GM23248 (cell line): ENCODE measurements at regions not wholly inside any gene's neighbourhood (a gene's known extent, or its start where the extent isn't known, plus 50 kb on each side); places are given as distances from the start of the nearest gene placed in this dataset.

ENCODE experiments used
- DNase-seq: peaks from one replicate; pipeline ENCODE4 v3.0.0-alpha.2; 2015
- H2AFZ ChIP-seq: fragments of 200-600 bp; sonication (generic); 2 replicates; pipeline ENCODE4 v1.6.1; 2016; ENCODE audit warnings: antibody characterized with exemption
- H3F3A ChIP-seq: fragments of 200-600 bp; sonication (generic); 2 replicates; pipeline ENCODE4 v1.6.1; 2016; ENCODE audit warnings: mild to moderate bottlenecking, antibody characterized with exemption, mixed run types; ENCODE audit not compliant: insufficient read depth
- H3K27ac ChIP-seq: fragments of 200-600 bp; sonication (generic); 2 replicates; pipeline ENCODE4 v1.5.1; 2016; ENCODE audit warnings: mild to moderate bottlenecking
- H3K27me3 ChIP-seq: fragments of 200-600 bp; sonication (generic); replicated peaks from 2 replicates; pipeline ENCODE4 v1.6.1; 2016; ENCODE audit warnings: mild to moderate bottlenecking; ENCODE audit not compliant: insufficient read depth
- H3K36me3 ChIP-seq: fragments of 200-600 bp; sonication (generic); 2 replicates; pipeline ENCODE4 v1.6.1; 2016; ENCODE audit warnings: low read depth, mild to moderate bottlenecking
- H3K4me1 ChIP-seq: fragments of 200-600 bp; sonication (generic); 2 replicates; pipeline ENCODE4 v1.6.1; 2016; ENCODE audit warnings: mild to moderate bottlenecking; ENCODE audit not compliant: insufficient read depth
- H3K4me2 ChIP-seq: fragments of 200-600 bp; sonication (generic); one replicate; pipeline ENCODE4 v1.6.1; 2016; ENCODE audit warnings: mild to moderate bottlenecking; ENCODE audit not compliant: unreplicated experiment
- H3K4me3 ChIP-seq: fragments of 200-600 bp; sonication (generic); 2 replicates; pipeline ENCODE4 v1.5.1; 2016; ENCODE audit warnings: mild to moderate bottlenecking
- H3K79me2 ChIP-seq: fragments of 200-600 bp; sonication (generic); 2 replicates; pipeline ENCODE4 v1.6.1; 2016; ENCODE audit warnings: mild to moderate bottlenecking; ENCODE audit not compliant: insufficient read depth
- H3K9ac ChIP-seq: fragments of 200-600 bp; sonication (generic); 2 replicates; pipeline ENCODE4 v1.6.1; 2016; ENCODE audit warnings: mild to moderate bottlenecking
- H3K9me2 ChIP-seq: fragments of 200-600 bp; sonication (generic); 2 replicates; pipeline ENCODE4 v1.6.1; 2016; ENCODE audit warnings: mixed run types, mild to moderate bottlenecking, moderate library complexity; ENCODE audit not compliant: insufficient read depth
- H3K9me3 ChIP-seq: fragments of 200-600 bp; sonication (generic); one replicate; pipeline ENCODE4 v1.6.1; 2017; ENCODE audit warnings: low read depth
- H4K20me1 ChIP-seq: fragments of 200-600 bp; sonication (generic); 2 replicates; pipeline ENCODE4 v1.6.0; 2016; ENCODE audit not compliant: insufficient read depth
- EZH2 ChIP-seq: fragments of 200-600 bp; sonication (generic); IDR thresholded peaks from 2 replicates; pipeline ENCODE4 v1.6.1; 2018; ENCODE audit warnings: antibody characterized with exemption, mild to moderate bottlenecking; ENCODE audit not compliant: insufficient read depth, poor library complexity, severe bottlenecking
- EZH2phosphoT487 ChIP-seq: fragments of 200-600 bp; sonication (generic); IDR thresholded peaks from 2 replicates; pipeline ENCODE4 v1.6.1; 2018; ENCODE audit warnings: antibody characterized with exemption, moderate library complexity, mild to moderate bottlenecking, low read depth; ENCODE audit not compliant: insufficient read depth
- WGBS, 2 experiments: methylation state at CpG; one replicate each; pipeline ENCODE4 v1.1.6; 2015 to 2017; ENCODE audit warnings: low lambda C conversion rate in 2 of 2, low coverage in 1 of 2; ENCODE audit errors: missing lambda C conversion rate in 2 of 2; 5-methylcytosine and 5-hydroxymethylcytosine counted together
- in situ Hi-C: fragments of 300-500 bp; cut with MboI; formaldehyde crosslinking; loops from 2 replicates; pipeline ENCODE4 v1.15.0; 2020

DNA sequence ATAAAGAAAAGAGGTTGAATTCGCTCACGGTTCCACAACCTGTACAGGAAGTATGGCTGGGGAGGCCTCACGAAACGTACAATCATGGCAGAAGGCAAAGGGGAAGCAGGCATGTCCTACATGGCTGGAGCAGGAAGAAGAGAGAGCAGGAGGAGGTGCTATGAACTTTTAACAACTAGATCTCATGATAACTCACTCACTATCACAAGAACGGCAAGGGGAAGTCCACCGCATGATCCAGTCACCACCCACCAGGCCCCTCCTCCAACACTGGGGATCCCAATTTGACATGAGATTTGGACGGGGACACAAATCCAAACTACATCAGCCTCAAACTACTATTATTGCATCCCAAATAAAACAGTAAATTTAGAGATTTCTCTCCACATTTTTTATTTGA, 53.6 kb upstream of the CST7 start:
- in situ Hi-C loops, result no loop called here

DNA sequence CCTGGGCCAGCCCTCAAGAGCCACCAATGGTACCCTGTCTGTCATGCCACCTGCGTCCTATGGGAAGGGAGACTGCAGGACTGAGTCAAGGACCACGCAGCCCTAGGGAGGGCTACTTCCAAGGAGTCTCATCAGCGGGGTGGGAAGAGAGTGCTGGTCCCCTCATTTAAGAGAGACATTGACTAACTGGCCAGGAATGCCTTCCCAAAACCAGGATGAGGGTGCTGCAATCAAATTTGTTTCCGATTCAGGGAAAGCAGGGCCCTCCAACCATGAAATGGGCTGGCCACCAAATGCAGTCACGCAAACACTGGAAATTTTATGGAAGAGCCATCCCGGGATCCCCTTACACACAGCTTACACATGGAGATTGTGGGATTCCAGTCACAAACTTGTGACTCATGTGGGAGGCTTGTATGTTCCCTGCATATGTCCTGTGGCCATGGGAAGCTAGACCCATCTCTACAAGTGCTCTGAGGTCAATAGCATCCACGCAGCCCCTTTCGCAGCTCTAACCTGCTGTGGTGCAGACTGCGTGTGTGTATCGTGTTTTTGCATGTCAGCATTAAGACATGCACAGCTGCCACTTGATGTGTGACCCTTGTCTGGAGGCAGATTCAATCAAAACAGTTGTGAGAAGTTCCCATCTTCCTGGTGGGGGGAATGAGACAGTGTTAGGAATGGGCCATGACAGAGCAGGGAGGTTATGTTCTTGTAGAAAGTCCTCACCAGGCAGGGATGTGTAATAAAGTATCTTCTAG, 53.0 kb upstream of the CST7 start:
- H2AFZ ChIP-seq, result no peak overlapping the region
- H3K9me2 ChIP-seq, result no peaks in the 10 kb centered on the region
- no peak overlapping the region for H3K4me2 ChIP-seq
- H3K79me2 ChIP-seq, result no peaks in the 10 kb centered on the region
- H3K27me3 ChIP-seq, result no peaks in the 10 kb centered on the region
- no peaks in the 10 kb centered on the region for H3F3A ChIP-seq
- no peak overlapping the region for H3K9ac ChIP-seq
- H3K4me1 ChIP-seq, result no peaks in the 10 kb centered on the region
- in situ Hi-C loops, result no loop called here
- no peaks in the 10 kb centered on the region for H3K9me3 ChIP-seq
- TF ChIP-seq EZH2 (no peak), EZH2phosphoT487 (no peak)
- H3K4me3 ChIP-seq, result no peak overlapping the region
- 55% methylated on average over 10 of the region's 10 CpGs for WGBS, 2 experiments
- H4K20me1 ChIP-seq, result no peaks in the 10 kb centered on the region
- H3K36me3 ChIP-seq, result no peaks in the 10 kb centered on the region
- no peak overlapping the region for H3K27ac ChIP-seq
- no peak for DNase-seq

More for the DNA sequence above, 53.6 kb upstream of the CST7 start:
- no peak for DNase-seq
- no peaks in the 10 kb centered on the region for H3F3A ChIP-seq
- no peaks in the 10 kb centered on the region for H3K36me3 ChIP-seq
- H3K4me1 ChIP-seq, result no peaks in the 10 kb centered on the region
- no peaks in the 10 kb centered on the region for H3K79me2 ChIP-seq
- no peaks in the 10 kb centered on the region for H4K20me1 ChIP-seq
- TF ChIP-seq EZH2 (no peak), EZH2phosphoT487 (no peak)
- H3K27ac ChIP-seq, result no peak overlapping the region
- H3K4me2 ChIP-seq, result no peak overlapping the region
- no peak overlapping the region for H3K9ac ChIP-seq
- H3K9me2 ChIP-seq, result no peaks in the 10 kb centered on the region
- 0 out of 2 replicates have a peak, but pooled peaks cover 2% of the 10 kb centered on the region for H3K27me3 ChIP-seq
- no peak overlapping the region for H3K4me3 ChIP-seq
- 46 to 53% methylated on average over 7 of the region's 7 CpGs for WGBS, 2 experiments
- no peak overlapping the region for H2AFZ ChIP-seq
- no peaks in the 10 kb centered on the region for H3K9me3 ChIP-seq

DNA sequence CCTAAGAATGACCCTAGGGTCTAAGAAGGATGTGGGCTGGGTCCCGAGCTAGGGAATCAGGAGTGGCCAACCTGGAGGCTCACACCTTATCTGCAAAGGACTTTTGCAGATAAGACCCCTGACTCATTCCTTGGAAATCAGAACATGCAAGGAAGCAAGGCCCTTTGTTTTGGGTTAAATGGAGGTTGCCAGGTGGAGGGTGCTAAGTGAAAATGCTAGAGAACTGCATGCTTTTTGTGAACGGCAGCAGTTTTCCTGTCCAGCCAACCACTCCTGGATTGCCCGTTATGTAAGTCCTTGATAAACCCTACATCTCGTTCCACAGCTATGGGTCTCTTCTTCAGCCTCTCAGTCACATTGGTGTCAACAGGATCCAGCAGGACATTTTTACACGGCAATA, 52.1 kb upstream of the CST7 start:
- Histone ChIP-seq H2AFZ (no peak overlapping the region), H3K36me3 (no peaks in the 10 kb centered on the region), H3K27me3 (no peaks in the 10 kb centered on the region), H3K79me2 (no peaks in the 10 kb centered on the region), H3K9ac (no peak overlapping the region), H3K4me3 (no peak overlapping the region), H3F3A (no peaks in the 10 kb centered on the region), H3K9me2 (no peaks in the 10 kb centered on the region), H3K4me2 (no peak overlapping the region), H3K4me1 (no peaks in the 10 kb centered on the region), H4K20me1 (no peaks in the 10 kb centered on the region), H3K27ac (no peak overlapping the region), H3K9me3 (no peaks in the 10 kb centered on the region)
- no peak for TF ChIP-seq EZH2
- TF ChIP-seq EZH2phosphoT487, result no peak
- in situ Hi-C loops, result no loop called here
- no peak for DNase-seq
- WGBS, 2 experiments, result 7 to 9% methylated on average over 5 of the region's 5 CpGs

DNA sequence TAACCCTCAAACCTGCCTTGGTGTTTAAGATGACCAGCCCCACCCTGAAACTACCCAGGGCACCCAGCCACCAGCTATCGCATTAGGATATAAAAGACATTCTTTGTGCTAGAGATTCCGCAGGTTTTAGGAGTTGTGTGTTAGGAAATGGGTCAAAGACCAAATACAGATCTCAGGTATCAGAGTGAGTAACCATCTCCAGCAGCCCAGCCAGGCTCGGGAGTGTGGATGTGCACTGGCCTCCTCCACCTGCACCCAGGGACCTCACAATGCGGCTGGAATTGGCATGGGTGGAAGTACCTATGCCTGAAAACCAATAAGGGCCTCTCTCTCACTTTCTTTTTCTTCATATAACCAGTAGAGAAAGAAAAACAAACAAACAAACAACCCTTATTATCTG, 51.1 kb upstream of the CST7 start:
- DNase-seq, result no peak
- no peaks in the 10 kb centered on the region for H3K9me2 ChIP-seq
- in situ Hi-C loops, result no loop called here
- no peaks in the 10 kb centered on the region for H3K9me3 ChIP-seq
- H3K9ac ChIP-seq, result no peak overlapping the region
- no peaks in the 10 kb centered on the region for H4K20me1 ChIP-seq
- H3K27ac ChIP-seq, result no peak overlapping the region
- no peaks in the 10 kb centered on the region for H3K36me3 ChIP-seq
- H2AFZ ChIP-seq, result no peak overlapping the region
- H3F3A ChIP-seq, result no peaks in the 10 kb centered on the region
- no peaks in the 10 kb centered on the region for H3K27me3 ChIP-seq
- no peak overlapping the region for H3K4me3 ChIP-seq
- WGBS, 2 experiments, result 39 to 48% methylated on average over 4 of the region's 4 CpGs
- no peaks in the 10 kb centered on the region for H3K4me1 ChIP-seq
- TF ChIP-seq EZH2phosphoT487 (no peak), EZH2 (no peak)
- H3K4me2 ChIP-seq, result no peak overlapping the region
- no peaks in the 10 kb centered on the region for H3K79me2 ChIP-seq
